Activated CD4-positive, alpha-beta T cell treated with anti-CD3 and anti-CD28 coated beads, Interleukin-2, amount 50 U/mL, for 16 hours (primary cell): ENCODE measurements at regions not wholly inside any gene's neighbourhood (a gene's known extent, or its start where the extent isn't known, plus 50 kb on each side); places are given as distances from the start of the nearest gene placed in this dataset.
"Not testable (repeated sequence)": the region's sequence is repeated elsewhere in the genome, so short reads cannot be mapped to it uniquely, and the experiment has no call there.

Experiments
- DNase-seq: peaks from one replicate; pipeline ENCODE4 v3.0.0-alpha.2; 2020

- DNase-seq, result no peak
Measured at GRCh38 chr11:8772571-8773519, 90.3 kb downstream of the RPL27A start.

GRCh38 chr11:8773916-8774539 lies 91.4 kb downstream of the RPL27A start:
- DNase-seq, result peak; percentile 39

- not testable (repeated sequence) for DNase-seq
Measured at GRCh38 chr11:8774916-8775315, 92.3 kb downstream of the RPL27A start.

GRCh38 chr11:8775332-8775731 lies 92.7 kb downstream of the RPL27A start:
- no peak for DNase-seq

GRCh38 chr11:8775734-8776133 lies 93.1 kb downstream of the RPL27A start:
- DNase-seq, result no peak

GRCh38 chr11:8776209-8776608 lies 93.6 kb downstream of the RPL27A start:
- no peak for DNase-seq

GRCh38 chr11:8777907-8778767 lies 95.5 kb downstream of the RPL27A start:
- no peak for DNase-seq

GRCh38 chr11:8779107-8779506 lies 96.5 kb downstream of the RPL27A start:
- DNase-seq, result no peak

- no peak for DNase-seq
Measured at GRCh38 chr11:8779732-8780131, 97.1 kb downstream of the RPL27A start.

- no peak for DNase-seq
Measured at GRCh38 chr11:8784954-8785353, 102.4 kb downstream of the RPL27A start.

- no peak for DNase-seq
Measured at GRCh38 chr11:8785457-8785856, 102.9 kb downstream of the RPL27A start.

GRCh38 chr11:8785998-8786397 lies 103.4 kb downstream of the RPL27A start:
- DNase-seq, result no peak

GRCh38 chr11:8786933-8787332 lies 104.3 kb downstream of the RPL27A start:
- no peak for DNase-seq

GRCh38 chr11:8787372-8787771 lies 104.8 kb downstream of the RPL27A start:
- no peak for DNase-seq

GRCh38 chr11:8788616-8789015 lies 106.0 kb downstream of the RPL27A start:
- DNase-seq, result no peak

- DNase-seq, result no peak
Measured at GRCh38 chr11:8789864-8790263, 107.3 kb downstream of the RPL27A start.

GRCh38 chr11:8790968-8791367 lies 108.4 kb downstream of the RPL27A start:
- DNase-seq, result no peak

- DNase-seq, result no peak
Measured at GRCh38 chr11:8792710-8793109, 110.1 kb downstream of the RPL27A start.

- no peak for DNase-seq
Measured at GRCh38 chr11:8793114-8793777, 110.7 kb downstream of the RPL27A start.

GRCh38 chr11:8794126-8794525 lies 111.5 kb downstream of the RPL27A start:
- DNase-seq, result no peak

- no peak for DNase-seq
Measured at GRCh38 chr11:8794677-8795103, 112.1 kb downstream of the RPL27A start.

GRCh38 chr11:8796941-8797340 lies 114.0 kb upstream of the AKIP1 start:
- no peak for DNase-seq

- DNase-seq, result no peak
Measured at GRCh38 chr11:8799273-8799672, 111.7 kb upstream of the AKIP1 start.
